H9 (cell line): ENCODE measurements at regions not wholly inside any gene's neighbourhood (a gene's known extent, or its start where the extent isn't known, plus 50 kb on each side); places are given as distances from the start of the nearest gene placed in this dataset.

Experiments
- DNase-seq: peaks from one replicate; pipeline ENCODE4 v3.0.0-alpha.2; 2017
- H2AFZ ChIP-seq: one replicate; pipeline ENCODE4 v1.6.1; 2013; ENCODE audit warnings: mild to moderate bottlenecking, low read length, control low read depth, moderate library complexity
- H2AK5ac ChIP-seq: 2 replicates; pipeline ENCODE4 v1.6.1; 2013; ENCODE audit warnings: low read length, control low read depth, mixed read lengths; ENCODE audit not compliant: insufficient read length
- H2BK120ac ChIP-seq: one replicate; pipeline ENCODE4 v1.6.1; 2013; ENCODE audit warnings: low read depth, mild to moderate bottlenecking, low read length, control low read depth, inconsistent platforms; ENCODE audit not compliant: poor library complexity, severe bottlenecking
- H2BK12ac ChIP-seq: 2 replicates; pipeline ENCODE4 v1.6.1; 2013; ENCODE audit warnings: low read length, control low read depth, mixed read lengths, low read depth; ENCODE audit not compliant: insufficient read length
- H2BK15ac ChIP-seq: 2 replicates; pipeline ENCODE4 v1.6.1; 2013; ENCODE audit warnings: low read depth, low read length, control low read depth
- H2BK20ac ChIP-seq: one replicate; pipeline ENCODE4 v1.6.1; 2013; ENCODE audit warnings: low read depth, mild to moderate bottlenecking, low read length, control low read depth, inconsistent platforms; ENCODE audit not compliant: poor library complexity, severe bottlenecking
- H2BK5ac ChIP-seq: 2 replicates; pipeline ENCODE4 v1.6.1; 2013; ENCODE audit warnings: low read length, control low read depth, mixed read lengths; ENCODE audit not compliant: insufficient read length
- H3K14ac ChIP-seq: 2 replicates; pipeline ENCODE4 v1.6.1; 2013; ENCODE audit warnings: low read length, control low read depth; ENCODE audit not compliant: insufficient read depth
- H3K18ac ChIP-seq: 2 replicates; pipeline ENCODE4 v1.6.1; 2013; ENCODE audit warnings: low read depth, mild to moderate bottlenecking, mixed read lengths, low read length, control low read depth; ENCODE audit not compliant: insufficient read length
- H3K23ac ChIP-seq: 2 replicates; pipeline ENCODE4 v1.6.1; 2013; ENCODE audit warnings: low read length, control low read depth, mixed read lengths, low read depth; ENCODE audit not compliant: insufficient read length
- H3K23me2 ChIP-seq: 2 replicates; pipeline ENCODE4 v1.6.1; 2013; ENCODE audit warnings: low read depth, mild to moderate bottlenecking, mixed read lengths, low read length, control low read depth; ENCODE audit not compliant: insufficient read length, poor library complexity, severe bottlenecking
- H3K27ac ChIP-seq: 2 replicates; pipeline ENCODE4 v1.5.1; 2013; ENCODE audit warnings: low read length, control low read depth, mixed read lengths, low read depth; ENCODE audit not compliant: insufficient read length
- H3K27me3 ChIP-seq: 2 replicates; pipeline ENCODE4 v1.6.1; 2013; ENCODE audit warnings: low read length, control low read depth, inconsistent platforms; ENCODE audit not compliant: insufficient read depth
- H3K4ac ChIP-seq: 2 replicates; pipeline ENCODE4 v1.6.1; 2013; ENCODE audit warnings: low read depth, mild to moderate bottlenecking, control low read depth, inconsistent platforms, low read length, moderate library complexity
- H3K4me1 ChIP-seq: 2 replicates; pipeline ENCODE4 v1.6.1; 2013; ENCODE audit warnings: low read length, control low read depth, inconsistent platforms; ENCODE audit not compliant: insufficient read depth
- H3K4me2 ChIP-seq: 2 replicates; pipeline ENCODE4 v1.6.1; 2013; ENCODE audit warnings: low read length, control low read depth, mixed read lengths; ENCODE audit not compliant: insufficient read length, insufficient read depth
- H3K56ac ChIP-seq: 2 replicates; pipeline ENCODE4 v1.6.1; 2013; ENCODE audit warnings: low read depth, mild to moderate bottlenecking, mixed read lengths, low read length, control low read depth; ENCODE audit not compliant: insufficient read length
- H3K79me1 ChIP-seq: 2 replicates; pipeline ENCODE4 v1.6.1; 2013; ENCODE audit warnings: low read depth, mild to moderate bottlenecking, moderate library complexity, low read length, control low read depth, inconsistent platforms; ENCODE audit not compliant: insufficient read depth, poor library complexity, severe bottlenecking
- H3K79me2 ChIP-seq: 2 replicates; pipeline ENCODE4 v1.6.1; 2013; ENCODE audit warnings: low read length, control low read depth, inconsistent platforms; ENCODE audit not compliant: insufficient read depth
- H3K9ac ChIP-seq: 2 replicates; pipeline ENCODE4 v1.6.1; 2013; ENCODE audit warnings: low read length, control low read depth, mixed read lengths; ENCODE audit not compliant: insufficient read length; ENCODE audit errors: extremely low read depth
- H3K9me3 ChIP-seq: one replicate; pipeline ENCODE4 v1.6.1; 2013; ENCODE audit warnings: low read depth, low read length, inconsistent platforms; ENCODE audit not compliant: control insufficient read depth
- H3T11ph ChIP-seq: one replicate; pipeline ENCODE4 v1.6.1; 2013; ENCODE audit warnings: mild to moderate bottlenecking, low read length, control low read depth, inconsistent platforms
- H4K20me1 ChIP-seq: one replicate; pipeline ENCODE4 v1.6.1; 2013; ENCODE audit not compliant: control insufficient read depth, insufficient read length, insufficient read depth
- H4K5ac ChIP-seq: 2 replicates; pipeline ENCODE4 v1.6.1; 2013; ENCODE audit warnings: low read depth, mild to moderate bottlenecking, mixed read lengths, low read length, control low read depth; ENCODE audit not compliant: insufficient read length
- H4K8ac ChIP-seq: replicated peaks from 2 replicates; pipeline ENCODE4 v1.6.1; 2013; ENCODE audit warnings: low read length, control low read depth, mixed read lengths, low read depth; ENCODE audit not compliant: insufficient read length
- H4K91ac ChIP-seq: 2 replicates; pipeline ENCODE4 v1.6.1; 2013; ENCODE audit warnings: low read depth, mild to moderate bottlenecking, moderate library complexity, mixed read lengths, low read length, control low read depth; ENCODE audit not compliant: insufficient read length
- H3K27ac Mint-ChIP-seq, 3 experiments: 2 replicates in 2 of 3; 3 replicates in 1 of 3; pipeline ENCODE4 v1.8.0; 2020 to 2021; ENCODE audit warnings: mixed read lengths in 3 of 3, mild to moderate bottlenecking in 1 of 3, moderate library complexity in 1 of 3
- H3K27me3 Mint-ChIP-seq: 2 replicates; pipeline ENCODE4 v1.8.0; 2021; ENCODE audit warnings: low read depth, mild to moderate bottlenecking, moderate library complexity, mixed read lengths
- H3K36me3 Mint-ChIP-seq, 3 experiments: 2 replicates in 2 of 3; 3 replicates in 1 of 3; pipeline ENCODE4 v1.8.0; 2020 to 2021; ENCODE audit warnings: low read depth in 3 of 3, mixed read lengths in 3 of 3; ENCODE audit not compliant: insufficient read depth in 1 of 3
- H3K4me1 Mint-ChIP-seq, 2 experiments: 2 replicates each; pipeline ENCODE4 v1.8.0; 2020; ENCODE audit warnings: mixed read lengths in 2 of 2
- H3K4me3 Mint-ChIP-seq, 2 experiments: 2 replicates in 1 of 2; 3 replicates in 1 of 2; pipeline ENCODE4 v1.8.0; 2020 to 2021; ENCODE audit warnings: mild to moderate bottlenecking in 2 of 2, mixed read lengths in 2 of 2, moderate library complexity in 1 of 2
- H3K9me3 Mint-ChIP-seq, 2 experiments: 2 replicates in 1 of 2; 3 replicates in 1 of 2; pipeline ENCODE4 v1.8.0; 2020; ENCODE audit warnings: mild to moderate bottlenecking in 2 of 2, mixed read lengths in 2 of 2, moderate library complexity in 1 of 2
- WGBS: extraction: QIAGEN DNeasy Blood & Tissue Kit; methylation state at CpG from one replicate; pipeline ENCODE4 v1.1.7; 2013; ENCODE audit warnings: missing lambda C conversion rate, low lambda C conversion rate, mixed read lengths; ENCODE audit not compliant: insufficient read length; ENCODE audit errors: extremely low coverage; 5-methylcytosine and 5-hydroxymethylcytosine counted together
- TF ChIP-seq, protein P1 (sequence below): fragments of 200-600 bp; sonication (generic); conservative IDR thresholded peaks from 3 replicates; pipeline ENCODE4 v1.8.0; 2021; ENCODE audit warnings: antibody characterized with exemption, mild to moderate bottlenecking

DNA sequence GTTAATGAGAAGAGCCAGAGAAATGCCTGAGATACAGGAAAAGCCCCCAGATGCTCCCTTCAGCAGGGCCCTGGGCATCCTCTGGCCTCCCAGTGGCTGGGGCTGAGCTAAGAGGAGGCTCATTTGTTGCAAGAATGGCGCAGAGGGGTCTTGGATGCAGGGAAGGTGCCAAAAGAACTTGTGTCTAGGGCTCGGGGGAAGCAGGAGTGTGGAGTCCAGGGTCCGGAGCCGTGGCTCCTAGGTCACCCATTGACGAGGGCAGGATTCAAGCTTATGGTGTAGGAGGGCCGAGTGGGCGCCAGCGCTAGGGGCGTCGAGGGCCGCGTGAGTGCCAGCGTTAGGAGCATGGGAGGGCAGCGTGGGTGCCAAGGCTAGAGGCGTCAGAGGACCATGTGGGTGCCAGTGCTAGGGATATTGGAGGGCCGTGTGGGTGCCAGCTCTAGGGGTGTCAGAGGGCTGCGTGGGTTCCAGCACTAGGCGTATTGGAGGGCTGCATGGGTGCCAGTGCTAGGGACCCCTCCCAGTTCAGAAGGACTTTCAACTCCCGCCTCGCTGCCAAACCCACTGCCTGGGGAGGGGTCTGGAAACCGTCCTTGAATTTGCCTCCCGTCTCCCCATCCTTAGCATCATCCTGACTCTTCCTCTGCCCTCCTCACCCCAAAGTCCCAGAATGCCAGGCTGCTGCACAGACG lies 250.5 kb upstream of the AFDN start:
- H3K27me3 Mint-ChIP-seq, result peaks cover 16% of the 10 kb centered on the region

More for the DNA sequence above, 250.5 kb upstream of the AFDN start:
- Histone ChIP-seq H4K5ac (no peak overlapping the region), H3K27ac (no peak overlapping the region), H3K9me3 (no peaks in the 10 kb centered on the region), H3K27me3 (no peaks in the 10 kb centered on the region), H2BK5ac (no peak overlapping the region), H2BK12ac (no peak overlapping the region), H3K4me2 (no peak overlapping the region), H4K91ac (no peak overlapping the region), H3K9ac (no peak overlapping the region), H3K23me2 (no peaks in the 10 kb centered on the region), H3K79me1 (no peaks in the 10 kb centered on the region), H4K20me1 (no peaks in the 10 kb centered on the region), H2BK15ac (no peak overlapping the region), H3K18ac (no peak overlapping the region), H3K4ac (no peak overlapping the region), H2BK120ac (no peak overlapping the region), H3K56ac (no peak overlapping the region), H3K4me1 (no peaks in the 10 kb centered on the region), H2AK5ac (no peak overlapping the region), H3K79me2 (no peaks in the 10 kb centered on the region), H2BK20ac (no peak overlapping the region), H3T11ph (no peak overlapping the region), H3K14ac (no peak overlapping the region), H2AFZ (no peak overlapping the region), H4K8ac (no peak overlapping the region), H3K23ac (no peak overlapping the region)
- H3K9me3 Mint-ChIP-seq, result no peaks in the 10 kb centered on the region; a peak in 1 of 5 replicates
- no peak for DNase-seq
- peaks cover 11 to 28% of the 10 kb centered on the region in 2 experiments for H3K4me1 Mint-ChIP-seq
- WGBS, result no CpG with 5 or more reads among the region's 23 CpGs
- TF ChIP-seq, protein P1, sequence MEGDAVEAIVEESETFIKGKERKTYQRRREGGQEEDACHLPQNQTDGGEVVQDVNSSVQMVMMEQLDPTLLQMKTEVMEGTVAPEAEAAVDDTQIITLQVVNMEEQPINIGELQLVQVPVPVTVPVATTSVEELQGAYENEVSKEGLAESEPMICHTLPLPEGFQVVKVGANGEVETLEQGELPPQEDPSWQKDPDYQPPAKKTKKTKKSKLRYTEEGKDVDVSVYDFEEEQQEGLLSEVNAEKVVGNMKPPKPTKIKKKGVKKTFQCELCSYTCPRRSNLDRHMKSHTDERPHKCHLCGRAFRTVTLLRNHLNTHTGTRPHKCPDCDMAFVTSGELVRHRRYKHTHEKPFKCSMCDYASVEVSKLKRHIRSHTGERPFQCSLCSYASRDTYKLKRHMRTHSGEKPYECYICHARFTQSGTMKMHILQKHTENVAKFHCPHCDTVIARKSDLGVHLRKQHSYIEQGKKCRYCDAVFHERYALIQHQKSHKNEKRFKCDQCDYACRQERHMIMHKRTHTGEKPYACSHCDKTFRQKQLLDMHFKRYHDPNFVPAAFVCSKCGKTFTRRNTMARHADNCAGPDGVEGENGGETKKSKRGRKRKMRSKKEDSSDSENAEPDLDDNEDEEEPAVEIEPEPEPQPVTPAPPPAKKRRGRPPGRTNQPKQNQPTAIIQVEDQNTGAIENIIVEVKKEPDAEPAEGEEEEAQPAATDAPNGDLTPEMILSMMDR, result no peak
- no peak overlapping the region for H3K4me3 Mint-ChIP-seq
- no peaks in the 10 kb centered on the region; a peak in 1 of 7 replicates for H3K36me3 Mint-ChIP-seq
- no peak overlapping the region for H3K27ac Mint-ChIP-seq
